GM23248 (cell line): ENCODE measurements at regions not wholly inside any gene's neighbourhood (a gene's known extent, or its start where the extent isn't known, plus 50 kb on each side); places are given as distances from the start of the nearest gene placed in this dataset.

Experiments
- EZH2 ChIP-seq: fragments of 200-600 bp; sonication (generic); IDR thresholded peaks from 2 replicates; pipeline ENCODE4 v1.6.1; 2018; ENCODE audit warnings: antibody characterized with exemption, mild to moderate bottlenecking; ENCODE audit not compliant: insufficient read depth, poor library complexity, severe bottlenecking
- EZH2phosphoT487 ChIP-seq: fragments of 200-600 bp; sonication (generic); IDR thresholded peaks from 2 replicates; pipeline ENCODE4 v1.6.1; 2018; ENCODE audit warnings: antibody characterized with exemption, moderate library complexity, mild to moderate bottlenecking, low read depth; ENCODE audit not compliant: insufficient read depth

- no peak for TF ChIP-seq EZH2
- TF ChIP-seq EZH2phosphoT487 = no peak
These were observed 705.9 kb downstream of the RAB28 start for GRCh38 chr4:12778191-12778590.
